ENCODE measurements at regions not wholly inside any gene's neighbourhood (a gene's known extent, or its start where the extent isn't known, plus 50 kb on each side); places are given as distances from the start of the nearest gene placed in this dataset.

DNA sequence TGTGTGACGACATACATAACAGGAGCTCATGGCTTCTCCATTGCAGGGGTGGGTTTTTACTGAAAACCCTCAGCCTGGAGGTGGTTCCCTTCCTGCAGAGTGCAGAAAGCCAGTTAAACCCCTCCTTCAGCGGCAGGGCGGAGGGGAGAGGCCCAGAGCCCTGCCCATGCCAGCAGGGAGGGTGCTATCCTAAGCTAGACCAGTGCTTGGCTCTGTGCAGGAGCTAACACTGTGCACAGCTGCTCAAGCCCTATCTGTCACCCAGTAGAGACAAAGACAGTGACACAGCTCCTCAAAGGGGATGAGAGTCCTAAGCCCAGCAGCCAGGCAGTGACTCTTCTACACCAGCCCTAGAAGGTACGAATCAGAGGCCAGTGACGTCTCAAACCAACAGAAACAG lies 70.0 kb upstream of the ZSWIM6 start:
- no peak for DNase-seq (ENCODE audit: low spot score)
- Histone ChIP-seq H3K4me3 (no peak overlapping the region), H3K27ac (no peak overlapping the region), H3K36me3 (no peaks in the 10 kb centered on the region), H3K27me3 (replicated peaks; ENCODE audit: insufficient read depth) (no peaks in the 10 kb centered on the region), H3K4me1 (replicated peaks) (no peaks in the 10 kb centered on the region), H3K9me3 (no peaks in the 10 kb centered on the region)
- 78% methylated on average over 5 of the region's 5 CpGs for WGBS
- no peak for TF ChIP-seq CTCF (IDR thresholded peaks at IDR 0.05)
- no peak for TF ChIP-seq POLR2AphosphoS5 (IDR thresholded peaks at IDR 0.05)
- TF ChIP-seq POLR2A (IDR thresholded peaks at IDR 0.05), result no peak
- intact Hi-C loops (cut with DNase I), result no loop called here

- 75% methylated on average over 6 of the region's 6 CpGs for WGBS
- intact Hi-C loops (cut with DNase I), result no loop called here
- no peak for TF ChIP-seq POLR2AphosphoS5 (IDR thresholded peaks at IDR 0.05)
- no peak for TF ChIP-seq CTCF (IDR thresholded peaks at IDR 0.05)
- Histone ChIP-seq H3K4me1 (replicated peaks) (no peaks in the 10 kb centered on the region), H3K36me3 (no peaks in the 10 kb centered on the region), H3K27me3 (replicated peaks; ENCODE audit: insufficient read depth) (no peaks in the 10 kb centered on the region), H3K4me3 (no peak overlapping the region), H3K27ac (no peak overlapping the region), H3K9me3 (no peaks in the 10 kb centered on the region)
- DNase-seq (ENCODE audit: low spot score), result no peak
Measured at GRCh38 chr5:61263072-61263471, 69.0 kb upstream of the ZSWIM6 start.

GRCh38 chr5:61263561-61264272 lies 68.3 kb upstream of the ZSWIM6 start:
- TF ChIP-seq POLR2A (IDR thresholded peaks at IDR 0.05) (no peak), CTCF (IDR thresholded peaks at IDR 0.05) (no peak), POLR2AphosphoS5 (IDR thresholded peaks at IDR 0.05) (no peak)
- Histone ChIP-seq H3K4me3 (no peak overlapping the region), H3K4me1 (replicated peaks) (no peaks in the 10 kb centered on the region), H3K9me3 (no peaks in the 10 kb centered on the region), H3K36me3 (no peaks in the 10 kb centered on the region), H3K27me3 (replicated peaks; ENCODE audit: insufficient read depth) (no peaks in the 10 kb centered on the region), H3K27ac (no peak overlapping the region)
- DNase-seq (ENCODE audit: low spot score), result no peak
- intact Hi-C loops (cut with DNase I), result no loop called here
- 66% methylated on average over 11 of the region's 11 CpGs for WGBS

DNA sequence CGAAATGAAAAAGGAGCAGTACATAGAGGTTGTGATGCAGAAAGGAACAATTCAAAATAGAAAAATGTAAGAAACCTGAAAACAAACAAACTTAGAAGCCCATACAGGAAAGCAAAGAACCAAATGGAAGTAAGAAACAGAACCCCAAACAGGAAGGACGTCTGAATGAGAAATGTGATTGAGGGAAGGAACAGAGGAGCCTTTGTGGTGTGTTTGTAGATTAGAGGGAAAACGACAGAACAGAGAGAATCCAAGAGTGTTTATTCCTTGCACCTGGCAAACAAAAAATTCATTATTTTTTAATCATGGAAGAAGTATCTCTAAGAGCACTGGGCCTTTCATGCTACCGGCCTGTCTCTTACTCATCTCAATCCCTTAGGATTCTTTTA lies 67.8 kb upstream of the ZSWIM6 start:
- TF ChIP-seq POLR2A (IDR thresholded peaks at IDR 0.05) (no peak), POLR2AphosphoS5 (IDR thresholded peaks at IDR 0.05) (no peak), CTCF (IDR thresholded peaks at IDR 0.05) (no peak)
- Histone ChIP-seq H3K9me3 (no peaks in the 10 kb centered on the region), H3K27me3 (replicated peaks; ENCODE audit: insufficient read depth) (no peaks in the 10 kb centered on the region), H3K4me3 (no peak overlapping the region), H3K27ac (no peak overlapping the region), H3K36me3 (no peaks in the 10 kb centered on the region), H3K4me1 (replicated peaks) (no peaks in the 10 kb centered on the region)
- 69% methylated on average over 4 of the region's 4 CpGs for WGBS
- no peak for DNase-seq (ENCODE audit: low spot score)
- intact Hi-C loops (cut with DNase I), result no loop called here

GRCh38 chr5:61267116-61267515 lies 64.9 kb upstream of the ZSWIM6 start:
- Histone ChIP-seq H3K4me3 (no peak overlapping the region), H3K27me3 (replicated peaks; ENCODE audit: insufficient read depth) (no peaks in the 10 kb centered on the region), H3K4me1 (replicated peaks) (no peaks in the 10 kb centered on the region), H3K27ac (no peak overlapping the region), H3K9me3 (no peaks in the 10 kb centered on the region), H3K36me3 (no peaks in the 10 kb centered on the region)
- intact Hi-C loops (cut with DNase I), result no loop called here
- 70% methylated on average over 4 of the region's 4 CpGs for WGBS
- no peak for DNase-seq (ENCODE audit: low spot score)
- no peak for TF ChIP-seq POLR2AphosphoS5 (IDR thresholded peaks at IDR 0.05)
- no peak for TF ChIP-seq CTCF (IDR thresholded peaks at IDR 0.05)
- TF ChIP-seq POLR2A (IDR thresholded peaks at IDR 0.05), result no peak

All from prostate gland (tissue), 2 donors.